ENCODE measurements at regions not wholly inside any gene's neighbourhood (a gene's known extent, or its start where the extent isn't known, plus 50 kb on each side); places are given as distances from the start of the nearest gene placed in this dataset.

DNA sequence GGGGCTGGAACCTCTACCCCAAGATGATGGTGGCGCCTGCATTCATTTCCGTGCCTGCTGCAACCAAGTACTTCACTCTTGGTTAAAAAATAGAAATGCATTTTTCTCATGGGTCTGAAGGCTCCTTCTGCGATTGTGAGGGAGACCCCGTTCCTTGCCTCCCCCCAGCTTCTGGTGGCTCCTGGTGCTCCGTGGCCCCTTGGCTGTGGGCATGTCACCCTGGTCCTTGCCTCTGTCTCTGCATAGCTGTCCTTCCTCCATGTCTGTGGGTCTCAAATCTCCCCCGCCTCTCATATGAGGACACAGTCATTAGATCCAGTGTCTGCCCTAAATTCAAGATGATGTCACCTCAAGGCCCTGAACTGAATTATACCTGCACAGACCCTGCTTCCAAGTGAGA, 317.9 kb downstream of the TCERG1L start:
- no peak for DNase-seq (ENCODE audit: low spot score)

DNA sequence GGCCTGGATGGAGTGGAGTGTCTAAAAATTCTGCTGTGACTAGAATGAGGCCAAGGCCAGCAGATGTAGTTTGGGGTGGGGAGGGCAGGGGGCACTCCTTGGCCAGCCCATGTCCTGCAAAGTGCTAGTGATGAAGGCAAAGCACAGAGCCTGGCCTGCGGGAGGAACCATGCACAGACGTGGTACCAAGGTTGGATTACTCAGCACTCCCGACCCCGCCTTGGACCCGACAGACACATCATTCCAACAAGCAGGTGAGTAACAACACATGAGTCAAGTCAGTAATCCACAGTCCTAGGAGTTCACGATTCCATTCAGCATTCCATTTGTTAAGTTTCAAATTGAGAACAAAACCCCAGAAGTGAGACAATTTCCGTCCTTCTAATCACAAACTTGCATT, 317.3 kb downstream of the TCERG1L start:
- no peak for DNase-seq (ENCODE audit: low spot score)

DNA sequence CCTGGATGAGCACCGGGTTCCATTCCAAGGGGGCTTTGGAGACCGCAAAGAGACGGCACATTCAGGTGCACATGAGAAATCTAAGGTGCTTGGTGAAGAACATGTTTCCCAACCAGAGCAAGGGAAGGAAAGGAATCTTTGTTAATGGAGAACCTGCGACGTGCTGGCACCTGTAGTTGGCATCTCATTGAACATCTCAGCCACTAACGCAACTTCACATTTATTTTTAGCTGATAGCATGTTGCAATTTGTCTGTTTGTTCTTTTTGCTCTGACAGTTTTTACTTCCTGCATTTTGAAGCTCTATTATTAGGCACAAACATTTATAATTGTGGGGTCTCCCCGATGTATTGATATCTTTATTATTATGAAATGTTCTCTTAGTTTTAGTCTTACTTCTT, 316.7 kb downstream of the TCERG1L start:
- no peak for DNase-seq (ENCODE audit: low spot score)

DNA sequence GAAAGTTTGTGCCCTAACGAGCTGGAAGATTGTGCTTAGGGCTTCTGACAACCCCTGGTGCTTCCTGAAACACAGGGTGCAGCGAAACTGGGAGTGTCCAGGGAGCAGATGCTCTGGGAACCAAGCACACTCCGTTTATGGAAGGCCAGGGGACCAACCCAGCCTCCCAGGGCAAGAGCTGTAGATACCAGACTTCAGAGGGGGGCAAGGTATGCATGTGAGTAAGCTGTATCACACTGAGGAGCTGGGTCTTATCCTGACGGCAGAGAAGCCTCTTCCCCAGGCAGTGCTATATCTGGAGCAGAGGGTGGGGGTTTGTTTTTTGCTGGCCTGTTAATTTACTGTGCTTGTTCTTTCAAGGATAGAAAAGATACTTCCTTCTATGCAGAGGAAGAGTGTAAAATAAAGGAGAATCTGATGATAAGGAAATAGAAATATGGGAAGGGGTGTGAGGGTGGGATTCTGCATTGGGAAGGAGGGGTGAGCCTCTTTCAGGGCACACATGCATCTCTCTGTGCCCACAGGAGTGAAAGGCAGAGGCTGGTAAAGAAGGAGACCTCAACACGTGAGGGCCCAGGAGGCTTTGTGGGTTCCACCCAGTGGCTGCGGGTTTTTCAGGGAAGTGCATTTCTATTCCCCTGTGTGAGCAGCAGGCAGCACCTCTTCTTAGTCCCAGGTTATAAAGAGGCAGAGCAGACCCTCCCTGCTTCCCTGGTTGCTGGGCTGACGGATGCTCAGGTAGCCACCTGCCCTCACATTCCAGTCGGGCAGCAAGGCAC, 314.1 kb downstream of the TCERG1L start:
- no peak for DNase-seq (ENCODE audit: low spot score)

DNA sequence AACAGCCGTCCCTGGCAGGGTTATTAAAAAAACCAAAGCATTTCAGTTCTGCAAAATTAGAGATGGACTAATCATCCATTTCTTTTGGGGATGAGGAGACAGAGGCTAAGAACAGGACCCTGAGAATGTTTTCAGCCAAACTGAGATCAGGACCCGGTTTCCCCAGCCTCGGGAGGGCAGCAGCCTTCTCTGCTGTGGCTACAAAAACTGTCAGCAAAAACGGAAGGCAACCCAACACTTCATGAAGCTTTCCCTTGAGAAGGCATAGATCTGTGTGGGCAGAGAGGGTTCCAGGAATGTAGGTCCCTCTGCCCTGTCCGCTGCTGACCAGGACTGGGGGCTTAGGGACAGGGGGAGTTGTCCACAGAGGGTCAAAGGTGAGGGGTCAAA, 313.5 kb downstream of the TCERG1L start:
- DNase-seq (ENCODE audit: low spot score), result no peak

DNA sequence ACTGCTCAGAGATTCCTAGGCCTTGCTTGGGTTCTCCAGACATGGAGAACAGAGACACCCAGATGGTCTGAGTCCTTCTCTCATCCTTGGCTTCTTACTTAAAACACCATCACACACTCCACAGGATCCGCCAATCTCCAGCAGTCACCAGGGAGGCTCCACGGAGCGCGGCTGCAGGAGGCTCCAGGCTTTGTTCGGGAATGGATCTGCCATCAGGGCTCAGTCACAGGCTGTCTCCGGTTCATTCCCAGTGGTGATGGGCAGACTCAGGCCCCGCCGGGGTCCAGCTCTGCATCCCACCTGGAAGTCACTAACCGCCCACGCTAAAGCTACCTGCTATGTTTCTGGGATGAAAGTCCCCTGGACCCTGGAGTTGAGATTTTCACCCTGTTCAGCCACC, 312.9 kb downstream of the TCERG1L start:
- DNase-seq (ENCODE audit: low spot score), result no peak

DNA sequence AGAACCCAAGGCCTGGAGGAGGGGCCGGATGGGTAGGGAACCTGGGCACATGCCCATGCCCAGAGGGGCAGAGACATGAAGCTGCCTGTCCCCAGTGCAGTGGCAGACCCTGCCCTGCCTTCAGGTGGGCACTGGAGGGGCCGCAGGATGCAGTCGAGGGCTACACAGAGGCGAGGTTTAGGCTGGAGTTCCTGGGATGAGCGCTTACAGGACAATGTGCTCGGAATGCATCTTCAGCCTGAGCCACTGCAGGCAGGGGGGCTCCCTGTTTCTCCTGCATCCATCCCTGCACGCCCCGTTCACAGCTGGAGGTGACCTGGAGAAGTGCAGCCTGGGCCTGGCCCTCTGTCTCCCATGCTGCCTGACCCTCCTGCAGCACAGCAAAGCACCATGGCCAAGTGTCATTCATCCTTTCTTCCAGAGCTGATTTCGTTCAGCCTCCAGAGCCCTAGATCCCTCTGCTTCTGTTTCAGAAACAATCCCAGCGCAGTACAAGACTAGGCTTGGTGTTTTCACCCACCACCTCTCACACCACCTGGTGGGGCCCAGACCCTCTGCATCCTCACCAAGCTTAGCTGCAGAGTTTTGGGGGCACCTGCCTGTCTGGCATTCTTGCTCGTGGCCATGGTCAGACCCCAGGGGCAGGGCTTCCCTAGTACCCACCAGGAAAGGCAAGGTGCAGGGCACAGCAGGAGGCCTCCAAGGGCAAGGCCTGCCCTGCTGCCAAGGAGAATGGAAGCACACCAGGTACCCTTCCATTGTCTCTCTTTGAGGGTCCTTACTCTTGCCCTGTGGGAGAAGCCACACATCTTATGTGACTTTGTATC, 311.9 kb downstream of the TCERG1L start:
- DNase-seq (ENCODE audit: low spot score), result no peak

DNA sequence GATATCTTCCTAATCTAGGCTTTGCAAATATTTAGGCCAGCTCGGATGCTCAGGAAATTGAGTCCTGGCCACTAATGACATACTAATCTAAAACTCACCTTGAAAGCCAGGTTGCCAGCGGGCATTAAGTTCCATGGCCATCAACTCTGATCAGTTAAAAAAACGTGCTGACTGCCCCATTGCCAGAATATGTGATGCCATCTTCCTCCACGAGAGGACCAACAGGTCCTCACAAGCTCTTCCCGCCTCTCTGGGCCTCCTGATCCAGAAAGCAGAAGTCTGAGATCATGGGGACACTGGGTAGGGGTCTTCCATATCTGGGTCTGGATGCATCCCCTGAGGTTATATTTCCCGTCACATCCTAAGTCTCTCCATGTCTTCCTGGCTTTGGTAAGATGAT, 311.3 kb downstream of the TCERG1L start:
- DNase-seq (ENCODE audit: low spot score), result no peak

DNA sequence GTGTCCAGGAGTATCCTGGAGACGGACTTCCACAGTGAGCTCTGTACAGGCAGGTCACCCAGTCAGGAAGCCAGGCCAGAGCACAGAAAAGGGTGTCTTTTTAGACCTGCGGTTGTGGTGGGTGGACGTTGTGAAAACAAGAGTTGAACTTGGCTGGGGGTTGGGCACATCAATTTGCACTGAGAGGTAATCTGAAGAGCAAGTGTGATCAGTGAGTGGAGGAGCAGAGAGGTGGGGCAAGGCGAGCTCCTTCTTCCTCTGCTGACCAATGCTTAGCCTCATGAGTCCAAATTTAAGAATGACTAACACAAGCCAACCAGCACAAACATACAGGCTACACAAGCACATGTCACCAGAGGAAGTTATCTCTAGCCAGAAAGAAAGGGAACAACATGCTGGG, 310.8 kb downstream of the TCERG1L start:
- no peak for DNase-seq (ENCODE audit: low spot score)

DNA sequence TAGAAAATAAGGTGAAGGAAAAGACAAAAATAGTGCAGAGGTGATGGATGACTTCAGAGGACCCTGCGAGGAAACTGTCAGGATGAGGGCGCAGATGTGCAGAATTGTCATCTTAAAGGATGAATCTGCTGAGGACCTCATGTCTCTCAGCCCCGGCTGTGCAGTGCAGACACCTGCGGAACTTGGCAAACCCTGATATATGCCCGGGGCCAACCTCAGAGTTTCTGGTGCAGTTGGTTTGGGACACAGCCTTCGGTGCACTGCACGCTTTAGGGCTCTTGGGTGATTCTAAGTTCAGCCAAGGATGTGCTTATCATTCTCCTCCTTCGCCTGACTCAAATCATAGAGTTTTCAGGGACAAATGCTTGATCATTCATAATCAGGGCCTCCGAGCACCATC, 310.1 kb downstream of the TCERG1L start:
- DNase-seq (ENCODE audit: low spot score), result no peak

DNA sequence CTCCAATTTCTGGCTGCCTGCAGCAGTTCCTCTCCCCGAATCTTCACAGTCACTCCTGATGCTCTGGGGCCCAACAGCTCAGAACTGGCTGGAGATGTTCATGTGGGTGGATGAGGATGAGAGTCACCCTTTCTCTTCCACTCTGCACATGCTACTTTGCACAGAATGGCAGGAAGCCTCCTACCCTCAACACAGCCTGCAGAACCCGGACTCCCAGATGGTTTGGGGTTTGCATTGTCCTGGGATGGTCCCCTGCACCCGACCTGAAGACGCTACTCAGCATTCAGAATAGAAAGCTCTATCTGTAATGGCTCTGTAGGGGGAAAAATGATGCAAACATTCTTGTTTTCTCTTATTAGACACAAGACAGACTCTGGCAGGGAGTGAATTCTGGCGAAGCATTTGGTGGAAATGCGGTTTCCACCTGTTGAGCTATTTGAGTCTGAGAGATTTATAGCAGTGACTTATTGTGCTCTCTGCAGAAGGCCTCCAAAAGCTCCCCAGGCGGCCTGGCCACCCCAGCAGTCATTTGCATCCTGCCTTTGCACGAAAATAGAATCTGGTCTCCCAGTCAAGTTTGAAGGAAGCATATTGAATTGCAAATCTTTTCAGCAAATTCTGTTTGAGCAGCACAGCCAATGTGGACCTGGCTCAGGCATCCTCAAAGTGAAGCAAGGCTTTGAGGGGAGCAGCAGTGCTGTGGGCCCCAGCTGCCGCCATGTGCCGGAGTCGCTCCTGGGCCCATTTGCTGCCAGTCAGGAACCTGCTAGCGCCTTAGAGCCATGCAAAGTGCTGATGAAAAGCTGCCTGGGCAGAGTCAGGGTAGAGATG, 309.3 kb downstream of the TCERG1L start:
- DNase-seq (ENCODE audit: low spot score), result peak; percentile 41

DNA sequence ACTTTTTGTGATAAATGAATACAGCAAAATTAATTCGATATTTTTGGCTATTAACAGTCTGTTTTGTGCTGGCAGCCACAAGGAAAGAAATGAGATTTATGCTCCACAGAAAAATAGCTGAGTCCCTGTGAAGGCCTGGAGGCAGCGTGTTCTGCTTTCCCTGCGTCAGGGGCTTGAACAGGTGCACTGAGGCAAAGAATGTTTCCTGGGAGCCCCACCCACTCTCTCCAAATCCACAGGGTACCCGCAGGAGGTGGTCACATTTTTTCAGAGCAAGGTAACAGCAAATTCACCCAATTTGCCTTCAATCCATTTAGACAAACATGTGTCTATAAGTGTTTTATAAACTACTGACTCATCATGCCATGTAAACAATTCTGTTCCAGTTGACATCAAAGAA, 308.1 kb downstream of the TCERG1L start:
- DNase-seq (ENCODE audit: low spot score), result no peak

DNA sequence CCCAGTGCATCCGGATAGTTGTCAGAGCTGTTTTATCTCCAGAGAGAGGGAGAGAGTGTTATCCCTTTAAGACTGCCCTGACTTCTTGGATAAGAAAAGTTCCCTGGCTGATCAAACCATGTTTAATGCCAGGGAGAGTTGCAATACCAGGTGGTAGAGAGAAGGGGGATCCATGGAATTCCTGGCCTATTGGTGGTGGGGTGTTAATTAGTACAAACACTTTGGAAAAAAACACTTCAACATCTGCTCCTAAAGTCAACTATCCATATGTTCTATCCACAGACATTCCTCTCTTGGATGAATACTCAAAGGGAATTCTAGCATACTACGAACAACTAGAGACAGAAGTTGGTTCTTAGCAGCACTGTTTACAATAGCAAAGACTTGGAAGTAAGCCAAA, 307.2 kb downstream of the TCERG1L start:
- no peak for DNase-seq (ENCODE audit: low spot score)

DNA sequence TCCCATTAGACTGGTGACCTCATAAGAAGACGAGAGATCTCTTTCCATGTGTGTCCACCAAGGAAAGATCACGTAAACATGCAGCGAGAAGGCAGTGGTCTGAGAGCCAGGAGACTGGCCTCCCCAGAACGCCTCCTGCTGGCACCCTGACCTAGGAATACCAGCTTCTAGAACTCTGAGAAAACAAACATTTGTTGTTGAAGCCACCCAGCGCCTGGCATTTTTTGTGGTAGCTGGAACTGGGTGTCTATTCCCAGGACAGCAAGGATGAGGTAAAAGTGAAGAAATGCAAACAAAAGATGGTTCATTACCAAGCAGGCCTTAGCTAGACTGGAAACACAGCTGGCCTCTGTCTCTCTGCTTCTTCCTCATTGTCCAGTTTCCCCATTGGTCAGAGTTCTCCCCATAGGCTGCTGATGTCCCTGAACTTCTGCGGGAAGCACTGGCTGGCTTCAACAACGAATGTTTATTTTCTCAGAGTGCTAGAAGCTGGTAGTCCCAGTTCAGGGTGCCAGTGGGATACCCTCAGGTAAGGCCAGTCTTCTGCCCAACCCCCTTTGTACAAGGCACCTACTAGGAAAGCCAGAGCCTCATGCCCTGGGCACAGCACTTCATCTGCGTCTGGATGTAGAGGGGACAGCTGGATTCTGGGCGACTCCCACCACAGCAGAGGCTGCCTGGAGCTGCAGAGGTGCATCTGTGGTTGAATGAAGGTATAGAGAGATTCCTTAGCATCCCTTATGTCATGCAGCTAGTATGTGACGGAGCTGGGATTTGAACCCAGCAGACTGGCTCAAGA, 304.9 kb downstream of the TCERG1L start:
- no peak for DNase-seq (ENCODE audit: low spot score)

DNA sequence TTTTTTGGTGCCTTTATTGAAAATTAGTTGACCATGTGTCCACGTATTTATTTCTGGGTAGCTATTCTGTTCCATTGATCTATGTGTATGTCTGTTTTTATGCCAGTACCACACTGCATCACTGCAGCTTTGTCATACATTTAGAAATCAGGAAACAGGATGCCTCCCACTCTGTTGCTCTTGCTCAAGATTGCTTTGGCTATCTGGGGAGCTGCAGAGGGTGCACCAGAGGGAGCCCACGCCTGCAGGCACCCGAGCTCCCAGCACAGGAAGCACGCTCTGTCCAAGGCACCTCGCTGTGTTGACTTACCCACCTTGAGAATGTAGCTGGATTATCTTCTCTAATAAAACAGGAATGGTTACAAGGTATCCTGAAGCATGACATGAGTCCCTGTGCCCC, 301.7 kb downstream of the TCERG1L start:
- no peak for DNase-seq (ENCODE audit: low spot score)

DNA sequence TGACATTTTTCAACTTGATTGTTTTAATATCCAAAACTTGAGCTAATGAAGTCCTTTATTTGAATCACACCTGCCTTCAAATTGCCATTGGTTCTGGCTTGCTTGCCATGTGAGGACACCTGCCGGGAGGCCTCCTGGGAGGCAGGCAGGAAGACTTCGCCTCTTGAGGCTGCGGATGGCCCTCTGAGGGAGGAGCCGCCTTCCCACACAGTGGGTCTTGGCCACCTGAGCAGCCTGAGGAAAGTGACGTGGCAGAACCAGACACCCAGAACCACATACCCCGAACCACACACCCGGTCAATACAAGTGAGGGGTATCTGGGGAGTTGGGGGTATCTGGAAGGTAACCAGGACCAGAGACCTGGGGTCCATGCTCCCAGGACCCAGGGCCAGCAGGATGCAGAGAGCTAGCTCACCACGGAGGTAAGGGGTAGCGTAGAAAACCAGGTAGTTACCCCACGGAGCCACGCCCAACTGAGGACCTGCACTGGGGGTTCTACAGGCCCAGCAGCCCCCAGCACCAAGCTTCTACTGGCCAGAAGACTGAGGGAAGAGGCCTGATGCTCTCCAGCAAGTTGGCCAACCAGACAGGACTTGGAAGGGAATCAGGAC, 300.5 kb downstream of the TCERG1L start:
- no peak for DNase-seq (ENCODE audit: low spot score)

DNA sequence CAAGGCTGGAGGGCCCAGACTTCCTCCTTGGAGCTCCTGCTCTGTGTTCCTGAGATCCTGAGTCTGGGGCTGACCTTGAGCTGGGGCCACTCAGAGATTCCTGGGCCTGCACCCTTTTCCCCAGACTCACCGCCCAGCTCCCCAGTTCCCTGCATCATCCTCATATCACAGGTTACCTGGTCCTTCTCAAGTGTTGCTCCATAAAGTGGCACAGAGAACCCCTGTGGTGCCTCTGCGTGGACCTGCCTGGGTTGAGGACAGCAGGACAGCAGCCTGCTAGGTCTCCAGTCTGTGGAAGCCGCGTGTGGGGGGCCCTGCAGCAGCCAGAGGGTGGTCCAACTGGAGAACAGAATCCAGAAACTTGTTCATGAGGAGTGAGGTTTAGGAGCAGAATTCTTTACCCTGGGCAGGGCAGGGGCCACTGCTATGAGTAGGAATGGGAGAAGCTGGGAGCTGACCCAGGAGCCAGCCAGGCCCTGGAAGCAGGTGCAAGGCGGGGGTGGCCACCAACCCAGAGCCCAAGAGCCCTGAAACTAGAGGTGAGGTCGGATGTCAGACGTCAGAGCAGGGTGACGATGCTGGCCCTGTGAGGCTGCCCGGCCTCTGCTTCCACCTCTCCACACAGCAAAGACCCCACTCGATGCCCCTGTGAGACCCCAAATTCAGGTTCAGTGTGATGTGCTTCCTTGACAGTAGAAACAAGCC, 299.4 kb downstream of the TCERG1L start:
- no peak for DNase-seq (ENCODE audit: low spot score)

DNA sequence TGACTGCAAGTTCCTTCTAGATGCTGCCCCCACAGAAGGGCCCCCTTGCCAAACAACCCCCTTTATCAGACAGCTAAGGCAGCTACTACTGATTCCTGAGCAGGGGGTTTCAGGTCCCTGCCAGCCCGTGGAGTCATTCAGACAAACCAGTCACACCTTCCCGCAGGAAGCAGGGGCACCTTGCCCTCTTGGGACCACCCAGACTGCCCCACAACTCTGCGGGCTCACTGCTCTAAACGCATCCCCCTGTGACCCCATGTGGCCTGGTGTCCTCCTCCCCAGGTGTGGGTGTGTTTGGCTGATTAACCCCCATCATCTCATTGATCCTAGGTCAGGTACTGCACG, 298.9 kb downstream of the TCERG1L start:
- DNase-seq (ENCODE audit: low spot score), result no peak

DNA sequence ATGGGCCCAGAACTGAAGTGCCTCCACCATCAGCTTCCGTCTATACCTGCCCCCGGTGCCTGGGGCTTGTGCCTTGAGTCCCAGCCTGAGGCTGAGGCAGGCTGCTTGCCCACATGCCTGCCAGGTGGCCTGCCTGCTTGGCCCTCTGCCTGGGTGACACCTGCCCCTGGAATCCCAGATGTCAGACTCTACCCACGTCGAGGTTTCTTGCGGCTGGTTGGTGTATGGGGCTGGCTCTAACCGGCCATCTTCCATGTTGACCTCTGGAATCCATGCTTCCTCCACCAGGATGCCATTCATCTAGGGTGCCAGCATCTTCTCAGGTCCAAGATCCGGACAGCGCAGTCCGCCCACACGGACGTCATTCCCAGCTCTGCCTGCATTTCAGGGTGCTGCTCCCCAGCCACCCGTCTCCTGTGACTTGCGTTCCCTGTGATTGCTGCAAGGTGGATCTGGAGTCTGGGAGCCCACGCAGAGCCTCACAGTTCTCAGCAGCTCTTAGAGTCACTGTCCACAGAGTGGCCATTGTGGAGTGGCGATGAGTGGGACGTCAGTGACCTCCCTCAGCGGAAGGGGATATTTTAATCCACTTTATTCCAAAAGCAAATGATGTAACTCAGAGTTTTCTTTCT, 298.1 kb downstream of the TCERG1L start:
- no peak for DNase-seq (ENCODE audit: low spot score)

DNA sequence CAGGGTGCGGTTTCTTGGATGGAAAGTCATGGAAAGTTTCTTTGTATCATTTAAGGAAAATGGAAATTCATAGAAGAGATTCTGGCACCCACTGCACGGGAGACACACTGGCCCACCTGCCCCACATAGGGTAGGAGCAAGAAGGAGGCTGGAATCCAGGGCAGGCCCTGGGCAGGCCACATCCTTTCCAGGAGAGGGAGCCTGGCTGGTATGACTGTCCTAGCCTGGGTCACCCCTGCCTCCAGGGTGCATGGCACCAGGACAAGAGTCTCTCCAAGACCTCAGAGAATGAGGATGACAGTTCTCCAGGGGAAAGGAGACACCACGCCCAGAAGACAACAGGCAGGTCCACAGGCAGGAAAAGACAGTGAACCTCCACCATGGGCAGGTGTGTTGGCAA, 297.2 kb downstream of the TCERG1L start:
- DNase-seq (ENCODE audit: low spot score), result no peak

Measured in umbilical cord (tissue), 1 donor.